Kidney (tissue), 13 donors: ENCODE measurements at regions not wholly inside any gene's neighbourhood (a gene's known extent, or its start where the extent isn't known, plus 50 kb on each side); places are given as distances from the start of the nearest gene placed in this dataset.
A peak's percentile ranks its signal among the peaks of the same experiment; 100 is the strongest.

Experiments
- DNase-seq, 5 donors: peaks; one replicate each; pipeline ENCODE4 v3.0.0-alpha.2; 2013 to 2020
- FAIRE-seq: peaks from 2 replicates; lab custom pipeline; 2012; peaks lifted over from hg19 to GRCh38; lab: Jason Lieb, UNC
- H3K27ac ChIP-seq, 2 donors: one replicate each; pipeline ENCODE4 v1.7.0; 2013; ENCODE audit warnings: low read depth in 2 of 2, low read length in 2 of 2, inconsistent platforms in 1 of 2
- H3K27me3 ChIP-seq: one replicate; pipeline ENCODE4 v1.7.1; 2013; ENCODE audit warnings: low read length, inconsistent platforms; ENCODE audit not compliant: control insufficient read depth, insufficient read depth
- H3K36me3 ChIP-seq, 3 donors: one replicate each; pipeline versions ENCODE4 v1.7.0 to v1.7.1; 2013; ENCODE audit warnings: low read length in 3 of 3, control low read depth in 1 of 3, inconsistent platforms in 1 of 3; ENCODE audit not compliant: insufficient read depth in 3 of 3, control insufficient read depth in 2 of 3
- H3K4me1 ChIP-seq, 3 donors: one replicate each; pipeline versions ENCODE4 v1.7.0 to v1.7.1; 2013; ENCODE audit warnings: low read length in 3 of 3, inconsistent platforms in 1 of 3, low read depth in 1 of 3; ENCODE audit not compliant: control insufficient read depth in 2 of 3, insufficient read depth in 2 of 3
- H3K4me3 ChIP-seq, 3 donors: one replicate each; pipeline versions ENCODE4 v1.7.0 to v1.8.1; 2013; ENCODE audit warnings: low read length in 3 of 3, control low read depth in 1 of 3, inconsistent platforms in 1 of 3
- H3K9ac ChIP-seq, 3 donors: one replicate each; pipeline versions ENCODE4 v1.7.0 to v1.7.1; 2013; ENCODE audit warnings: low read length in 3 of 3, control low read depth in 1 of 3, inconsistent platforms in 1 of 3
- H3K9me3 ChIP-seq, 3 donors: one replicate each; pipeline versions ENCODE4 v1.7.0 to v1.7.1; 2013; ENCODE audit warnings: low read length in 3 of 3, control low read depth in 1 of 3, inconsistent platforms in 1 of 3; ENCODE audit not compliant: control insufficient read depth in 2 of 3, insufficient read depth in 1 of 3
- CTCF ChIP-seq: IDR thresholded peaks from 3 replicates; pipeline ENCODE4 v1.5.1; 2012; ENCODE audit warnings: mild to moderate bottlenecking, moderate library complexity, borderline replicate concordance; ENCODE audit not compliant: insufficient read depth; ENCODE audit errors: extremely low read depth
- intact Hi-C: fragments of 100-400 bp; cut with DNase I; formaldehyde crosslinking; loops from one replicate; pipeline ENCODE4 v1.11.1; 2022
- donor health status: control.
- donor health status: control.
- donor health status: control.
- donor health status: control.
- donor health status: control.
- donor health status: DM: yes; HTN: yes; CAD: no.
- donor health status: Normal renal cell carcinoma (clear cell type).

GRCh38 chr14:76931631-76932402 is 96.7 kb downstream of the IRF2BPL start:
- DNase-seq (peak in 1 of 5 donors; percentile 41), FAIRE-seq (no peak)
- H3K4me1 ChIP-seq: peaks cover 4 to 21% (median 7%) of the 10 kb centered on the region in 3 donors
- H3K36me3 ChIP-seq: no peaks in the 10 kb centered on the region
- TF ChIP-seq CTCF: no peak
- H3K27me3 ChIP-seq: no peaks in the 10 kb centered on the region
- H3K9ac ChIP-seq: no peak overlapping the region
- H3K27ac ChIP-seq: no peak overlapping the region
- H3K4me3 ChIP-seq: no peak overlapping the region
- no peaks in the 10 kb centered on the region for H3K9me3 ChIP-seq
- intact Hi-C loops: no loop called here

- no peak for TF ChIP-seq CTCF
- DNase-seq (no peak), FAIRE-seq (no peak)
- H3K9me3 ChIP-seq: no peaks in the 10 kb centered on the region
- no peak overlapping the region for H3K27ac ChIP-seq
- no peak overlapping the region for H3K4me3 ChIP-seq
- no peaks in the 10 kb centered on the region for H3K27me3 ChIP-seq
- no peaks in the 10 kb centered on the region for H3K36me3 ChIP-seq
- intact Hi-C loops: no loop called here
- peaks cover 4 to 21% (median 7%) of the 10 kb centered on the region in 3 donors for H3K4me1 ChIP-seq
- no peak overlapping the region for H3K9ac ChIP-seq
Observed at GRCh38 chr14:76930549-76930948, 98.0 kb downstream of the IRF2BPL start.

- Histone ChIP-seq H3K4me3 (no peak overlapping the region), H3K9me3 (no peaks in the 10 kb centered on the region), H3K4me1 (peaks cover 4 to 21% (median 7%) of the 10 kb centered on the region in 3 donors), H3K27me3 (no peaks in the 10 kb centered on the region), H3K36me3 (no peaks in the 10 kb centered on the region), H3K9ac (no peak overlapping the region), H3K27ac (no peak overlapping the region)
- TF ChIP-seq CTCF: no peak
- FAIRE-seq (no peak), DNase-seq (peak in 2 of 5 donors; percentile 51 to 58)
- intact Hi-C loops: no loop called here
Observed at GRCh38 chr14:76929927-76930326, 98.6 kb downstream of the IRF2BPL start.
